ENCODE measurements at regions not wholly inside any gene's neighbourhood (a gene's known extent, or its start where the extent isn't known, plus 50 kb on each side); places are given as distances from the start of the nearest gene placed in this dataset.

- TF ChIP-seq POLR2A (IDR thresholded peaks at IDR 0.05) (no peak), CTCF (IDR thresholded peaks at IDR 0.05) (no peak)
Measured at GRCh38 chr9:106277966-106278365, 583.6 kb downstream of the TMEM38B start.

Measured in Peyer's patch (tissue), 4 donors.